Activated naive CD4-positive, alpha-beta T cell treated with anti-CD3 and anti-CD28 coated beads, Interleukin-2, amount 50 U/mL, for 24 hours (primary cell): ENCODE measurements at regions not wholly inside any gene's neighbourhood (a gene's known extent, or its start where the extent isn't known, plus 50 kb on each side); places are given as distances from the start of the nearest gene placed in this dataset.
"Not testable (repeated sequence)": the region's sequence is repeated elsewhere in the genome, so short reads cannot be mapped to it uniquely, and the experiment has no call there.

Experiments
- H3K27ac Mint-ChIP-seq: one replicate; pipeline ENCODE4 v1.8.0; 2021; ENCODE audit warnings: mild to moderate bottlenecking, mixed read lengths
- H3K27me3 Mint-ChIP-seq: one replicate; pipeline ENCODE4 v1.8.0; 2021; ENCODE audit warnings: mixed read lengths
- H3K36me3 Mint-ChIP-seq: one replicate; pipeline ENCODE4 v1.8.0; 2021; ENCODE audit warnings: mixed read lengths
- H3K4me1 Mint-ChIP-seq: one replicate; pipeline ENCODE4 v1.8.0; 2021; ENCODE audit warnings: mixed read lengths
- H3K4me3 Mint-ChIP-seq: one replicate; pipeline ENCODE4 v1.8.0; 2021; ENCODE audit warnings: mild to moderate bottlenecking, mixed read lengths
- H3K9me3 Mint-ChIP-seq: one replicate; pipeline ENCODE4 v1.8.0; 2021; ENCODE audit warnings: mixed read lengths

GRCh38 chr13:64688893-64689677 is 2541.1 kb downstream of the PCDH9 start:
- Mint-ChIP-seq H3K9me3 (peaks cover 3% of the 10 kb centered on the region), H3K4me3 (no peak overlapping the region), H3K27me3 (no peaks in the 10 kb centered on the region), H3K27ac (no peak overlapping the region), H3K4me1 (no peaks in the 10 kb centered on the region), H3K36me3 (no peaks in the 10 kb centered on the region)

GRCh38 chr13:64686536-64686935 is 2543.6 kb downstream of the PCDH9 start:
- H3K36me3 Mint-ChIP-seq, H3K9me3 Mint-ChIP-seq, H3K27ac Mint-ChIP-seq, H3K4me1 Mint-ChIP-seq, H3K27me3 Mint-ChIP-seq, H3K4me3 Mint-ChIP-seq: not testable (repeated sequence)

DNA sequence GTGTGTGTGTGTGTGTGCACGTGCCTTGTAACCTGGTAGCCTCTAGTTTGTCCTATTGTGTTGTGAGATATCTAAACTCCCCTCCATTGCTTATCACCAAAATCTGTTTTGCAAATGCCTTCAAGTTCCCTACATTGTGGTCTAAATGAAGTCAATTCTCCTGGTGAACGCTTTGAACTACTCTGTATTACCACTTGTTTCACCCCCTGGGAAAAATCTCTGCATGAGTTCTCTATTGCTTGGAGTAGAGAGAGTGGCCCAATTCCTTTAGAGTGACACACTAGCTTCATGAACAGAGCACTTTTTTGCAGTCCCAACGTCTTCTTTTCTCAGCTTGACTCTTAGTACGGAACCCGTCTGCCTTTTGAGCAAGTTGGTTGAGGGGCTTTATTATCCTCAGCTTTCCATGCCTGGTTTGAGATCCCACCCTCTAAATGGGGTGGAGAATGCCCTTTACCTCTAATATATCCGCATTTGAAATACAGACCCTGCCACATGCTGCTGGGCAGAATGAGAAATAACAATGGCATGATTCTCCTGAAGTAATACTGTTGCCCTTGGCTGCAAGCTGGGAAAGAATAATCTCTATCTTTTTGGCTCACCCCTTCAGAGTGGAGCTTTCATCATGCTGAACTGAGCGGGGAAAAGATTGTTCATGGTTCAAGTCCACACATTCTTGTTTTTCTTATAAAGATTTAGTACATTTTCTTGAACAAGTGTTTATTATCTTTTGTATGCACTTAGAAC is 2545.3 kb downstream of the PCDH9 start:
- H3K4me1 Mint-ChIP-seq, result no peaks in the 10 kb centered on the region
- H3K9me3 Mint-ChIP-seq, result peaks cover 7% of the 10 kb centered on the region
- H3K36me3 Mint-ChIP-seq, result no peaks in the 10 kb centered on the region
- H3K27ac Mint-ChIP-seq, result no peak overlapping the region
- H3K4me3 Mint-ChIP-seq, result no peak overlapping the region
- H3K27me3 Mint-ChIP-seq, result no peaks in the 10 kb centered on the region

DNA sequence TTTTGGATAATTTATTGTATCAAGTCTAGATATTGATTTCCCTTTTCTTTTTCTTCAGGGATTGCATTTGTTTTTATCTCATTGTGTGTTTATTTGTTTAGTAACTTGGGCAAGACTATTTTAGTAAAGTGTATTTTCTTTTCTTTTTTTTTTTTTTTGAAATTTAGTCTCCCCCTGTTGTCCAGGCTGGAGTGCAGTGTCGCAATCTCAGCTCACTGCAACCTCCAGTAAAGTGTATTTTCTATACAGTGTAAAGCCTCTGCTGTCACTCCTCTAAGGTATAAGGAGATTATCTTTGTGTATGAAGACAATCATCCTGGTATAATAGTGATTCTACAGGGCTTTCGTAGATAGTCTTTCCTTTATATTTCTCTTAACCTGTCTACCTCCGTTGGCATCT is 2546.0 kb downstream of the PCDH9 start:
- no peak overlapping the region for H3K27ac Mint-ChIP-seq
- no peaks in the 10 kb centered on the region for H3K27me3 Mint-ChIP-seq
- peaks cover 7% of the 10 kb centered on the region for H3K9me3 Mint-ChIP-seq
- H3K4me1 Mint-ChIP-seq, result no peaks in the 10 kb centered on the region
- H3K36me3 Mint-ChIP-seq, result no peaks in the 10 kb centered on the region
- H3K4me3 Mint-ChIP-seq, result no peak overlapping the region

DNA sequence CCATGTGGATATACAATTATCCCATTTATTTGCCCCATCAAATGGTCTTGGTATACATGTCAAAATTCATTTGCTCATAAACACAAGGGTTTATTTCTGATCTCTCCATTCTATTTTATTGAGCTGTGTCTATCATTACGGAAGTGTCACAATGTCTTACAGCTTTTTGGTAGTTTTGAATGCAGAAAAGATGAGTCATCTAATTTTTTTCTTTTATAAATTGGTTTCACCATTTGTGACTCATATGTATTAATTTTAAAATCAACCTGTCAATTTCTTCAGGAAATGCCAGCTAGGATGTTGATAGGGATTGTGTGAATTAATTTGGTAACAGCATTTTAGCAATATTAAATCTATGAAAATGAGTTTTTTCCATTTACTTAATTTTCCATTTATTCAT is 2549.4 kb downstream of the PCDH9 start:
- H3K27ac Mint-ChIP-seq, result no peak overlapping the region
- H3K4me3 Mint-ChIP-seq, result no peak overlapping the region
- peaks cover 7% of the 10 kb centered on the region for H3K9me3 Mint-ChIP-seq
- H3K4me1 Mint-ChIP-seq, result no peaks in the 10 kb centered on the region
- no peaks in the 10 kb centered on the region for H3K27me3 Mint-ChIP-seq
- no peaks in the 10 kb centered on the region for H3K36me3 Mint-ChIP-seq

DNA sequence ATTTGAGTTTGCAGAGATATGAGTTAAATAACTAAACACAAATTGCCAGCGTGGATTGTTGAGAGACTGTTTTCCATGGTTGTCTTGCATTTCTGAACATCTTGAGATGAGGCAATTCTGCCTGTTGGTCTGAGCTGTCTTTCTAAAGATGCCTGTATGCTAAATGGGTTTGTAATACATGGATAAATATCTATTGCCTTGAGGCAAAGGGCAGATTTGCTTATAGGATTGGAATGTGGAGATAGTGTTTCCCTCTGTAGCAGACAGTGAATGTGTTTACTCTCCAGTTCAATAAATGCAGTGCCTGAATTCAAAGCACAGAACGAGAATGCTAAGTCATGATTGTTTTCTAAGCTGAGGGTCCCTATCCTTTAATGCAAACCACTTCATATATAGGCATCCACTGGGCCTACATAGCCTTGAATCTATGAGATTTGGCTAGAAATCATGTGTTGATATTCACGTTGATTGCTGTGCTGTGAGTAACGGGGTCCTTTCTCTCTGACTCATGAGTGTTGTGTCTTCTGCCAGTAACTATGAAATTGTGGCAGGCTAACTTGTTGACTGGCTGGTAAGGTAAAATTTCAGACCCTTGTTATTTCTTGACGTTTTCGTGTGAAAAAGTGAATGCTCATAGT is 2554.8 kb downstream of the PCDH9 start:
- H3K4me1 Mint-ChIP-seq, result no peaks in the 10 kb centered on the region
- no peaks in the 10 kb centered on the region for H3K27me3 Mint-ChIP-seq
- H3K4me3 Mint-ChIP-seq, result no peak overlapping the region
- no peak overlapping the region for H3K27ac Mint-ChIP-seq
- no peaks in the 10 kb centered on the region for H3K36me3 Mint-ChIP-seq
- H3K9me3 Mint-ChIP-seq, result peaks cover 10% of the 10 kb centered on the region

- H3K27me3 Mint-ChIP-seq, result no peaks in the 10 kb centered on the region
- H3K27ac Mint-ChIP-seq, result no peak overlapping the region
Measured at GRCh38 chr13:64674126-64674525, 2556.0 kb downstream of the PCDH9 start.

GRCh38 chr13:64672751-64673150 is 2557.4 kb downstream of the PCDH9 start:
- Mint-ChIP-seq H3K27ac (no peak overlapping the region), H3K9me3 (peaks cover 12% of the 10 kb centered on the region), H3K4me1 (no peaks in the 10 kb centered on the region), H3K36me3 (no peaks in the 10 kb centered on the region), H3K27me3 (no peaks in the 10 kb centered on the region), H3K4me3 (no peak overlapping the region)

More at GRCh38 chr13:64674126-64674525, 2556.0 kb downstream of the PCDH9 start:
- Mint-ChIP-seq H3K4me3 (no peak overlapping the region), H3K9me3 (peaks cover 10% of the 10 kb centered on the region), H3K4me1 (no peaks in the 10 kb centered on the region), H3K36me3 (no peaks in the 10 kb centered on the region)

DNA sequence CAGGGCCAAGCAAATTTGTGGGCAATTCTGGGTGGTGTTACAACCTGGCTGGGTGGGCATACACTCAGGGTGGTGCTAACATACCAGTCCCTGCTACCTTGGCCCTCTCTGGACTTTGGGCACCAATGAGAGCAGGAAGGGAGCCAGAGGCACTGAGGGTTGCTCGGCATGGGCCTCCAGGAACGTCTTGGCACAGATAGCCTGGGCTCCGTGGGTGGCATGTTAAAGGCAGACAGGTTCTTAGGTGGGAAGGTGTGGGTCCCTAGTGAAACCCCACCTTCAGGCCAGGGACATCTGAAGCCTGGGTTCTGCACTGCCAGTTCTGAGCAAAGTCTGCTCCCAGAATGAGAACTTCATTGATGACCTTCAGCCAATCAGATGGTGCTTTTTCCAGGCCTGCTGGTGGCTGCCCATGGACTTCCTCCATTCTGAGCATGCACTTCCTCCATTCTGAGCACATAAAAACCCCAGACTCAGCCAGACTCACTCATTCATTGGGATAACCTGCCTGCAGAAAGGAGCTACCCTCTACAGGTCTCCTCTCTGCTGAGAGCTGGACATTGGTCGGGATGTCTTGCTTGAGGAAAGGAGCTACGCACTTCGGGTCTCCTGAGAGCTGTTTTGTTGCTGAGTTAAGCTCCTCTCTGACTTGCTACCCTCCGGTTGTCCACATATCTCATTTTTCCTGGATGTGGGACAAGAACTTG is 2567.1 kb downstream of the PCDH9 start:
- Mint-ChIP-seq H3K4me1 (no peaks in the 10 kb centered on the region), H3K4me3 (no peak overlapping the region), H3K27me3 (no peaks in the 10 kb centered on the region), H3K36me3 (no peaks in the 10 kb centered on the region), H3K27ac (no peak overlapping the region), H3K9me3 (peaks cover 5% of the 10 kb centered on the region)

- H3K9me3 Mint-ChIP-seq, result peaks cover 5% of the 10 kb centered on the region
- no peaks in the 10 kb centered on the region for H3K27me3 Mint-ChIP-seq
- H3K27ac Mint-ChIP-seq, result no peak overlapping the region
- no peaks in the 10 kb centered on the region for H3K4me1 Mint-ChIP-seq
- no peaks in the 10 kb centered on the region for H3K36me3 Mint-ChIP-seq
- no peak overlapping the region for H3K4me3 Mint-ChIP-seq
Measured at GRCh38 chr13:64648293-64648692, 2581.8 kb downstream of the PCDH9 start.

- H3K36me3 Mint-ChIP-seq, result no peaks in the 10 kb centered on the region
- no peak overlapping the region for H3K4me3 Mint-ChIP-seq
- no peak overlapping the region for H3K27ac Mint-ChIP-seq
- peaks cover 12% of the 10 kb centered on the region for H3K9me3 Mint-ChIP-seq
- H3K27me3 Mint-ChIP-seq, result no peaks in the 10 kb centered on the region
- no peaks in the 10 kb centered on the region for H3K4me1 Mint-ChIP-seq
Measured at GRCh38 chr13:64643066-64643465, 2587.1 kb downstream of the PCDH9 start.

DNA sequence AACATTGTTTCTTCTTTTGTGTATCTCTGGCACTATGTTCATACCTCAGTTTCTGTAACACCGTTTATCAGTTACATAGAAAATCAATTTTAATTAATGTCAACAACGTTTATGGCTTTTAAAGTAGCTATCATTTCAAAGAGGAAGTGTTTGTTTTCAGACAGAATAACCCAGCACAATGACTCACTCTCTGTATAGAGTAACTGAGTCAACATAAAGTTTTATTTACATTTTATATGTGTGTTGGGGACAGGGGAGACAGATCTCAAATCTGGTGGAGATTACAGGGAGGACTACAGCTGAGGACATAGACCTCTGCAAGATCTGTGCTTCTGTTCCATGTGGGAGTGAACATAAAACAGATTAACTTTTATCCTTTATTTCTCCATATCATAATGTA is 2590.1 kb downstream of the PCDH9 start:
- Mint-ChIP-seq H3K36me3 (no peaks in the 10 kb centered on the region), H3K4me1 (no peaks in the 10 kb centered on the region), H3K4me3 (no peak overlapping the region), H3K9me3 (peaks cover 10% of the 10 kb centered on the region), H3K27ac (no peak overlapping the region), H3K27me3 (no peaks in the 10 kb centered on the region)

DNA sequence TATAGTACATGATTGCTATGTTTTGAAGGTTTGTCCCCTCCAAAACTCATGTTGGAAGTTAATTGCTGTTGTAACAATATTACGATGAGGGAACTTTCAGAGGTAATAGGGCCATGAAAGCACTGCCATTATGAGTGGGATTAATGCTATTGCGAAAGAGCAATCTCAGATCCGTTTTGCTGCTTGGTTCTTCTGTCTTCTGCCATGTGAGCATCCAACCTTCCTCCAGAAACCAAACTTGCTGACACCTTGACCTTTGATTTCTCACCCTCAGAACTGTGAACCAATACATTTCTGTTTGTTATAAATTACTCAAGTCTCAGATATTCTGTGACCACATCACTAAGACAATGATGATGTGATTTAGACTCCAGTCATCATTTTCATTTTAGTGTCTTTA is 2590.9 kb downstream of the PCDH9 start:
- H3K36me3 Mint-ChIP-seq, result no peaks in the 10 kb centered on the region
- no peak overlapping the region for H3K27ac Mint-ChIP-seq
- H3K9me3 Mint-ChIP-seq, result peaks cover 10% of the 10 kb centered on the region
- no peaks in the 10 kb centered on the region for H3K4me1 Mint-ChIP-seq
- H3K4me3 Mint-ChIP-seq, result no peak overlapping the region
- no peaks in the 10 kb centered on the region for H3K27me3 Mint-ChIP-seq

GRCh38 chr13:64633948-64634347 is 2596.2 kb downstream of the PCDH9 start:
- H3K36me3 Mint-ChIP-seq, result no peaks in the 10 kb centered on the region
- no peak overlapping the region for H3K4me3 Mint-ChIP-seq
- H3K4me1 Mint-ChIP-seq, result no peaks in the 10 kb centered on the region
- H3K9me3 Mint-ChIP-seq, result no peaks in the 10 kb centered on the region
- H3K27ac Mint-ChIP-seq, result no peak overlapping the region
- H3K27me3 Mint-ChIP-seq, result no peaks in the 10 kb centered on the region

DNA sequence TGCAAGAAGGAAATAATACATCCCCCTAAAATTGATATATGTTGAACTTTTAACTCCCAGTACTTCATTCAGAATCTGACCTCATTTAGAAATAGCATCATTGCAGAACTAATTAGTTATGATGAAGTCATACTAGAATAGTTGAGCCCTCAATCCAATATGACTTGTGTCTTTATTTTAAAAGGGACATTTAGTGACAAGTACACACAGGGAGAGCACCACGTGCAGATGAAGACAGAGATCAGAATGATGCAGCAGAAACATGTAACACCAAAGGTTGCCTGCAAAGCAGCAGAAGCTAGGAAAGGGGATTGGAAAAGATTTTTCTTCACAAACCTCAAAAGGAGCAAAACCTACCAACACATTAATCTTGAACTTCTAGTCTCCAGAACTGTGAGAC is 2602.5 kb downstream of the PCDH9 start:
- Mint-ChIP-seq H3K4me1 (no peaks in the 10 kb centered on the region), H3K27ac (no peak overlapping the region), H3K9me3 (peaks cover 12% of the 10 kb centered on the region), H3K27me3 (no peaks in the 10 kb centered on the region), H3K4me3 (no peak overlapping the region), H3K36me3 (no peaks in the 10 kb centered on the region)

DNA sequence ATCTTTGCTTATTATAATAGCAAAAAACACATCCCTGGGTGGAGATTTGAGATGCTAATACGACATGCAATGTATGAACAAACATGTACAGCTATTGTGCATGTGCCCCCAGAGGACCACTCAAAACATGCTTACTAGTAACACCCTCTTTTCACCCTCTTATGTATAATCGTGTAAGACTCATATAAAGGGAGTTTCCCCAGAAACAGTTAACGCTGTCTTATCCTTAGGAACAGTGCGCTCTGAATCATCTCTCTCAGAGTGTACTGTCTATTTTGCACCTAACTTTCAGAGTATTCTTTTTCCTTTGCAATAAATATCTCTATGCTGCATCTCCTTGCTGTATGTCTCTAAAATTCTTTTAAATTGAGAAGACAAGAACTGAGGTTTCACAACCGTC is 2604.0 kb downstream of the PCDH9 start:
- no peak overlapping the region for H3K27ac Mint-ChIP-seq
- no peaks in the 10 kb centered on the region for H3K4me1 Mint-ChIP-seq
- H3K4me3 Mint-ChIP-seq, result no peak overlapping the region
- H3K36me3 Mint-ChIP-seq, result no peaks in the 10 kb centered on the region
- peaks cover 12% of the 10 kb centered on the region for H3K9me3 Mint-ChIP-seq
- H3K27me3 Mint-ChIP-seq, result no peaks in the 10 kb centered on the region
